Left lobe of liver (tissue), 2 donors: ENCODE measurements at regions not wholly inside any gene's neighbourhood (a gene's known extent, or its start where the extent isn't known, plus 50 kb on each side); places are given as distances from the start of the nearest gene placed in this dataset.

Experiments
- ATAC-seq: fragments of 200-7000 bp; cut with Tn5 transposase; one replicate; pipeline ENCODE4 v1.9.1; 2020; ENCODE audit warnings: mild to moderate bottlenecking, moderate library complexity
- DNase-seq: peaks from one replicate; pipeline ENCODE4 v3.0.0-alpha.2; 2020; ENCODE audit warnings: low spot score
- donor health status: DM: no; HTN: no; CAD: no; lungs with moderate emphysema.
- donor health status: DM: no; HTN: yes; CAD: no.

GRCh38 chr3:132772252-132772651 is 50.0 kb upstream of the NPHP3 start:
- ATAC-seq: no peak
- DNase-seq: no peak
